HepG2 (cell line): ENCODE measurements at regions not wholly inside any gene's neighbourhood (a gene's known extent, or its start where the extent isn't known, plus 50 kb on each side); places are given as distances from the start of the nearest gene placed in this dataset.

Experiments used
- ATAC-seq: fragments of 200-7000 bp; cut with Tn5 transposase; 3 replicates; pipeline ENCODE4 v1.9.1; 2020; ENCODE audit warnings: mild to moderate bottlenecking, moderate library complexity
- BruUV-seq: library from RNA; stranded (reverse); fragments of 400-500 nt; replicated peaks from 2 replicates; lab custom pipeline; 2021; lab: Mats Ljungman, UMichigan
- CTCF ChIA-PET: fragments of 300-600 bp; formaldehyde crosslinking; extraction: SDS; loops from one replicate; lab custom pipeline; 2021; ENCODE audit warnings: low total read pairs, inconsistent platforms, low intra/inter-chr PET ratio; lab: Yijun Ruan, JAX
- POLR2A ChIA-PET: fragments of 350-600 bp; sonication (Branson Sonifier 250); formaldehyde crosslinking; loops from one replicate; lab custom pipeline; 2020; ENCODE audit warnings: antibody characterized with exemption, inconsistent platforms; lab: Yijun Ruan, JAX
- DNase-seq: peaks from one replicate; pipeline ENCODE4 v3.0.0-alpha.2; 2015; ENCODE audit warnings: low spot score
- FAIRE-seq: peaks from 3 replicates; lab custom pipeline; 2011; peaks lifted over from hg19 to GRCh38; lab: Jason Lieb, UNC
- H2AFZ ChIP-seq: one replicate; pipeline ENCODE4 v1.6.1; 2011; ENCODE audit warnings: low read length, inconsistent platforms
- H3K27ac ChIP-seq: fragments of 300-600 bp; 3 replicates; pipeline ENCODE4 v1.8.0; 2011; ENCODE audit warnings: mixed run types, mild to moderate bottlenecking, mixed read lengths, low read length, inconsistent platforms; ENCODE audit not compliant: insufficient read depth; ENCODE audit errors: extremely low read length
- H3K27me3 ChIP-seq, 2 experiments: fragments of 200-600 bp in 1 of 2; 2 replicates in 1 of 2; 3 replicates in 1 of 2; pipeline versions ENCODE4 v1.6.0 to v1.8.0; 2011; ENCODE audit warnings: low read length in 2 of 2, mild to moderate bottlenecking in 2 of 2, moderate library complexity in 2 of 2, inconsistent platforms in 1 of 2; ENCODE audit not compliant: insufficient read depth in 2 of 2, control insufficient read depth in 1 of 2
- H3K36me3 ChIP-seq, 2 experiments: fragments of 200-600 bp in 1 of 2; replicated peaks in 1 of 2; 2 replicates in 1 of 2; 3 replicates in 1 of 2; pipeline versions ENCODE4 v1.5.1 to v1.8.0; 2011; ENCODE audit warnings: low read length in 2 of 2, inconsistent platforms in 1 of 2; ENCODE audit not compliant: insufficient read depth in 2 of 2, control insufficient read depth in 1 of 2
- H3K4me1 ChIP-seq: 2 replicates; pipeline ENCODE4 v1.5.1; 2012; ENCODE audit warnings: low read length, inconsistent platforms; ENCODE audit not compliant: insufficient read depth
- H3K4me2 ChIP-seq: 2 replicates; pipeline ENCODE4 v1.6.0; 2011; ENCODE audit warnings: low read depth, low read length, inconsistent platforms
- H3K4me3 ChIP-seq, 3 experiments: fragments of 200-600 bp in 1 of 3; sonication (generic), shearing (Covaris generic) in 1 of 3; replicated peaks in 1 of 3; 2 replicates each; pipeline ENCODE4 v1.5.1; 2011 to 2016; ENCODE audit warnings: low read length in 3 of 3, inconsistent platforms in 2 of 3, low read depth in 2 of 3, mild to moderate bottlenecking in 2 of 3, control low read depth in 1 of 3, mixed read lengths in 1 of 3; ENCODE audit not compliant: insufficient read depth in 1 of 3
- H3K79me2 ChIP-seq: one replicate; pipeline ENCODE4 v1.6.1; 2011; ENCODE audit warnings: low read length, inconsistent platforms; ENCODE audit not compliant: insufficient read depth
- H3K9ac ChIP-seq: 2 replicates; pipeline ENCODE4 v1.6.0; 2011; ENCODE audit warnings: mild to moderate bottlenecking, low read depth, low read length, inconsistent platforms; ENCODE audit not compliant: insufficient read depth
- H3K9me3 ChIP-seq: 2 replicates; pipeline ENCODE4 v1.5.1; 2012; ENCODE audit warnings: mild to moderate bottlenecking, low read length
- H4K20me1 ChIP-seq: 2 replicates; pipeline ENCODE4 v1.6.0; 2011; ENCODE audit warnings: inconsistent platforms, mild to moderate bottlenecking, low read length, moderate library complexity; ENCODE audit not compliant: insufficient read depth
- ATF7-NPFF ChIP-seq: sonication (generic); formaldehyde crosslinking; IDR thresholded peaks from 2 replicates; pipeline ENCODE4 v1.8.1; 2023; ENCODE audit warnings: mild to moderate bottlenecking, low read depth, missing genetic modification reagents, moderate library complexity
- DBP ChIP-seq: sonication (generic); formaldehyde crosslinking; IDR thresholded peaks from 2 replicates; pipeline ENCODE4 v1.4.0; 2020; ENCODE audit warnings: missing genetic modification reagents; ENCODE audit errors: not compliant biosample characterization
- GTF2F1 ChIP-seq: fragments of 150-350 bp; IDR thresholded peaks from 2 replicates; pipeline ENCODE4 v1.6.1; 2014; ENCODE audit warnings: low read length
- HNRNPLL ChIP-seq: fragments of 200-400 bp; formaldehyde crosslinking; IDR thresholded peaks from 2 replicates; pipeline ENCODE4 v1.6.1; 2017; ENCODE audit warnings: mild to moderate bottlenecking, low read depth, low read length; ENCODE audit not compliant: poor library complexity, severe bottlenecking
- HOXA3 ChIP-seq: sonication (generic); formaldehyde crosslinking; IDR thresholded peaks from 2 replicates; pipeline ENCODE4 v1.5.0; 2020; ENCODE audit warnings: missing genetic modification reagents
- MAF1 ChIP-seq: sonication (generic); formaldehyde crosslinking; IDR thresholded peaks from 2 replicates; pipeline ENCODE4 v1.5.0; 2020; ENCODE audit warnings: missing genetic modification reagents, borderline replicate concordance
- MAZ ChIP-seq, 2 experiments: sonication (generic) in 1 of 2; formaldehyde crosslinking in 1 of 2; IDR thresholded peaks; 2 replicates each; pipeline versions ENCODE4 v1.5.0 to v1.6.1; 2012 to 2020; ENCODE audit warnings: low read depth in 2 of 2, mild to moderate bottlenecking in 2 of 2, borderline replicate concordance in 1 of 2, improper control_type of control experiment in 1 of 2, low read length in 1 of 2, missing genetic modification reagents in 1 of 2, moderate library complexity in 1 of 2
- MED1 ChIP-seq: sonication (generic); formaldehyde crosslinking; IDR thresholded peaks from 2 replicates; pipeline ENCODE4 v1.4.0; 2020; ENCODE audit warnings: missing genetic modification reagents
- NFATC3 ChIP-seq: sonication (generic); formaldehyde crosslinking; IDR thresholded peaks from 2 replicates; pipeline ENCODE4 v1.5.1; 2020; ENCODE audit warnings: mild to moderate bottlenecking, missing genetic modification reagents
- PITX1 ChIP-seq: sonication (generic); formaldehyde crosslinking; IDR thresholded peaks from 2 replicates; pipeline ENCODE4 v1.5.1; 2020; ENCODE audit warnings: mild to moderate bottlenecking, missing genetic modification reagents
- RELA ChIP-seq: sonication (generic); formaldehyde crosslinking; IDR thresholded peaks from 2 replicates; pipeline ENCODE4 v1.4.0; 2020; ENCODE audit warnings: missing genetic modification reagents
- RXRB ChIP-seq: IDR thresholded peaks from 2 replicates; pipeline ENCODE4 v1.6.1; 2016; ENCODE audit warnings: borderline replicate concordance, missing genetic modification reagents, missing compliant biosample characterization
- TEAD2 ChIP-seq: sonication (generic); formaldehyde crosslinking; IDR thresholded peaks from 2 replicates; pipeline ENCODE4 v1.9.0; 2021; ENCODE audit warnings: missing genetic modification reagents
- TRIM24 ChIP-seq: sonication (generic); formaldehyde crosslinking; IDR thresholded peaks from 2 replicates; pipeline ENCODE4 v1.8.0; 2022; ENCODE audit warnings: mild to moderate bottlenecking, missing genetic modification reagents
- ZNF292 ChIP-seq: sonication (generic); formaldehyde crosslinking; IDR thresholded peaks from 2 replicates; pipeline ENCODE4 v1.8.1; 2022; ENCODE audit warnings: mild to moderate bottlenecking, low read depth, missing genetic modification reagents, borderline replicate concordance
- ZNF652 ChIP-seq: IDR thresholded peaks from 2 replicates; pipeline ENCODE4 v1.6.1; 2016; ENCODE audit warnings: low read depth, borderline replicate concordance
- ZSCAN20 ChIP-seq: sonication (generic); formaldehyde crosslinking; IDR thresholded peaks from 2 replicates; pipeline ENCODE4 v1.4.0; 2020; ENCODE audit warnings: missing genetic modification reagents, mild to moderate bottlenecking, borderline replicate concordance
- WGBS: methylation state at CpG from one replicate; pipeline ENCODE4 v1.1.6; 2017; ENCODE audit warnings: low lambda C conversion rate; 5-methylcytosine and 5-hydroxymethylcytosine counted together
- in situ Hi-C: cut with HindIII; loops from 2 replicates; pipeline ENCODE4 v1.10.0; 2017; ENCODE audit warnings: low pct_unique_long_range_greater_than_20kb; ENCODE audit not compliant: extremely low pct_ligation_motif_present
- intact Hi-C: fragments of 100-400 bp; cut with micrococcal nuclease; formaldehyde crosslinking; loops from one replicate; pipeline ENCODE4 v1.10.0; 2022; ENCODE audit not compliant: unreplicated experiment
- TF ChIP-seq, protein P1 (sequence below), 2 experiments: sonication (generic) in 1 of 2; formaldehyde crosslinking in 1 of 2; IDR thresholded peaks; 2 replicates each; pipeline versions ENCODE4 v1.4.0 to v1.6.1; 2016 to 2020; ENCODE audit warnings: borderline replicate concordance in 1 of 2, low read depth in 1 of 2, mild to moderate bottlenecking in 1 of 2, missing genetic modification reagents in 1 of 2
- TF ChIP-seq, protein P2 (sequence below): sonication (generic); formaldehyde crosslinking; IDR thresholded peaks from 2 replicates; pipeline ENCODE4 v1.5.0; 2020; ENCODE audit warnings: mild to moderate bottlenecking, low read depth, missing genetic modification reagents, borderline replicate concordance
- TF ChIP-seq, protein P3 (sequence below): sonication (generic); formaldehyde crosslinking; IDR thresholded peaks from 2 replicates; pipeline ENCODE4 v1.4.0; 2020; ENCODE audit warnings: mild to moderate bottlenecking, missing genetic modification reagents

GRCh38 chr18:75123113-75123512 lies 85.8 kb downstream of the PTGR3 start:
- no peak overlapping the region for H3K9ac ChIP-seq
- H3K9me3 ChIP-seq, result no peaks in the 10 kb centered on the region
- H3K4me1 ChIP-seq, result peaks cover 23% of the 10 kb centered on the region
- TF ChIP-seq, protein P1, sequence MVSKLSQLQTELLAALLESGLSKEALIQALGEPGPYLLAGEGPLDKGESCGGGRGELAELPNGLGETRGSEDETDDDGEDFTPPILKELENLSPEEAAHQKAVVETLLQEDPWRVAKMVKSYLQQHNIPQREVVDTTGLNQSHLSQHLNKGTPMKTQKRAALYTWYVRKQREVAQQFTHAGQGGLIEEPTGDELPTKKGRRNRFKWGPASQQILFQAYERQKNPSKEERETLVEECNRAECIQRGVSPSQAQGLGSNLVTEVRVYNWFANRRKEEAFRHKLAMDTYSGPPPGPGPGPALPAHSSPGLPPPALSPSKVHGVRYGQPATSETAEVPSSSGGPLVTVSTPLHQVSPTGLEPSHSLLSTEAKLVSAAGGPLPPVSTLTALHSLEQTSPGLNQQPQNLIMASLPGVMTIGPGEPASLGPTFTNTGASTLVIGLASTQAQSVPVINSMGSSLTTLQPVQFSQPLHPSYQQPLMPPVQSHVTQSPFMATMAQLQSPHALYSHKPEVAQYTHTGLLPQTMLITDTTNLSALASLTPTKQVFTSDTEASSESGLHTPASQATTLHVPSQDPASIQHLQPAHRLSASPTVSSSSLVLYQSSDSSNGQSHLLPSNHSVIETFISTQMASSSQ (IDR thresholded peaks at IDR 0.05; ENCODE audit: low read depth), result no peak
- TF ChIP-seq, protein P1 (CRISPR knock-in tag; IDR thresholded peaks at IDR 0.05; ENCODE audit: borderline replicate concordance), result no peak
- TF ChIP-seq, protein P2, sequence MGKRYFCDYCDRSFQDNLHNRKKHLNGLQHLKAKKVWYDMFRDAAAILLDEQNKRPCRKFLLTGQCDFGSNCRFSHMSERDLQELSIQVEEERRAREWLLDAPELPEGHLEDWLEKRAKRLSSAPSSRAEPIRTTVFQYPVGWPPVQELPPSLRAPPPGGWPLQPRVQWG (CRISPR knock-in tag), result no peak
- TF ChIP-seq RELA (CRISPR knock-in tag) (no peak), GTF2F1 (no peak), TEAD2 (no peak), ZSCAN20 (no peak), MAZ (IDR thresholded peaks at IDR 0.05; ENCODE audit: borderline replicate concordance, low read depth, low read length) (no peak), MAZ (CRISPR knock-in tag; IDR thresholded peaks at IDR 0.05; ENCODE audit: low read depth) (no peak), ZNF292 (no peak), ATF7-NPFF (CRISPR knock-in tag) (no peak), ZNF652 (CRISPR knock-in tag) (no peak), HNRNPLL (no peak), PITX1 (CRISPR knock-in tag) (no peak), TRIM24 (CRISPR knock-in tag) (no peak), HOXA3 (CRISPR knock-in tag) (no peak), RXRB (CRISPR knock-in tag) (no peak), NFATC3 (CRISPR knock-in tag) (no peak), DBP (CRISPR knock-in tag) (no peak), MAF1 (CRISPR knock-in tag) (no peak), MED1 (CRISPR knock-in tag) (no peak)
- TF ChIP-seq, protein P3, sequence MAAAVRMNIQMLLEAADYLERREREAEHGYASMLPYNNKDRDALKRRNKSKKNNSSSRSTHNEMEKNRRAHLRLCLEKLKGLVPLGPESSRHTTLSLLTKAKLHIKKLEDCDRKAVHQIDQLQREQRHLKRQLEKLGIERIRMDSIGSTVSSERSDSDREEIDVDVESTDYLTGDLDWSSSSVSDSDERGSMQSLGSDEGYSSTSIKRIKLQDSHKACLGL, result no peak
- ChIA-PET CTCF (no interaction called here), POLR2A (no interaction called here)
- no peak overlapping the region for H3K27ac ChIP-seq
- no peaks in the 10 kb centered on the region for H3K36me3 ChIP-seq
- no TSS peak for BruUV-seq
- H3K4me3 ChIP-seq, result no peak overlapping the region
- in situ Hi-C loops, result no loop called here
- H4K20me1 ChIP-seq, result no peaks in the 10 kb centered on the region
- FAIRE-seq (no peak), ATAC-seq (no peak), DNase-seq (no peak)
- H2AFZ ChIP-seq, result no peak overlapping the region
- intact Hi-C loops, result no loop called here
- WGBS, result 48% methylated on average over 7 of the region's 12 CpGs
- H3K79me2 ChIP-seq, result no peaks in the 10 kb centered on the region
- H3K27me3 ChIP-seq, result peaks cover 1 to 32% of the 10 kb centered on the region in 2 experiments; a peak in 2 of 5 replicates
- no peak overlapping the region for H3K4me2 ChIP-seq
